HG03442 (cell line): ENCODE measurements at regions not wholly inside any gene's neighbourhood (a gene's known extent, or its start where the extent isn't known, plus 50 kb on each side); places are given as distances from the start of the nearest gene placed in this dataset.
A peak's percentile ranks its signal among the peaks of the same experiment; 100 is the strongest.
"Not testable (repeated sequence)": the region's sequence is repeated elsewhere in the genome, so short reads cannot be mapped to it uniquely, and the experiment has no call there.

ENCODE experiments used
- ATAC-seq: cut with Tn5 transposase; IDR thresholded peaks from one replicate; pipeline ENCODE4 v1.9.1; 2021; ENCODE audit warnings: mild to moderate bottlenecking, moderate library complexity; ENCODE audit not compliant: unreplicated experiment

DNA sequence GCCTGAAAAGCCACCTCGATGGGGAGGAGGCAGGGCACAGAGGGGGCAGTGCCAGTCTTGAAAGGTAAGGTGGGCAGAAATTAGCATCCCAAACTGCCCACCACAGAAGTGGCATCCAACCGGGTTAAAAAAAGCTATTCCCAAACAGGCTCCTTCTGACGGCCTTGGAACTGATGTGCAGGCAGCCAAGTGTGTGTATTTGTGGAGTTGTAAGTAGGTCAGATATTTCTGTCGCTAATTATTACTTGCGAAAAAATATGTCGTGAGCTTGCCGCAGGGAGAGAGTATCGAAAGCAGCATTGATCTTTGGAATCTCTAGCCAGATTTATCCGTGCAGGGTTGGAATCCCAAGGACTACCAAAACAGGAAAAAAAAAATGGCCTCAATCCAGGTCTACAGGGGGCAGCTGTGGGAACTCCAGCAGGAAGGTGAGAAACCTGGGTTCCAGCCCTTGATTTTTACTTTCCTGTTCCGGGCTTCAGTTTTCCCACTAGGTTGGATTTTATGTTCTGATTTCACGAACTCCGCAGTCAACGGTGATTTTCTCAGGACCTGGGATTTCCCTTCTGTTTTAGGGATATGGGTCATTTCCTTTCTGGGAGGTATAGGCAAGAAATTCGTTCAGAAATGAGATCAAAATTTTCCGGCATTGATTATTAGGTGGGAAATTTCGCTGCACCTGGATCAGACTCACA lies 200.8 kb downstream of the RGS3 start:
- no peak for ATAC-seq

DNA sequence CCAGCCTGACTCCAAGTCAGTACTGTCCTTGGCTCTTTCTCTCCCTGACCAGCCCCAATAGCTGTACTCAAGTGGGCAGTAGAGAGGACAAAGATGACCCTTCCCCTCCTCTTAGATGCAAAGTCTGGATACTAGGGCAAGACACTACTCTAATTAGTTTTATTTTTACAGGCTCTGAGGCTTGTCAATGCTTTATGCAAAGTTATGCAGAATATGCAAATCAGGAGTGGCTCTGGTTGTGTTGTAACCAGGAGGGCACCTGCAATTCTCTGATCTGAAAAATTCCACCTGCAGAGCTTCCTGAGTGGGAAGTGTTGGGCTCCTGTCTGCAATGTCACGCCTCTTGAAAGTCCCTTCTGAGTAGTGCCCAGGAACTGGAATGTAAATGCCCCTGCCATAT lies 201.5 kb downstream of the RGS3 start:
- no peak for ATAC-seq

DNA sequence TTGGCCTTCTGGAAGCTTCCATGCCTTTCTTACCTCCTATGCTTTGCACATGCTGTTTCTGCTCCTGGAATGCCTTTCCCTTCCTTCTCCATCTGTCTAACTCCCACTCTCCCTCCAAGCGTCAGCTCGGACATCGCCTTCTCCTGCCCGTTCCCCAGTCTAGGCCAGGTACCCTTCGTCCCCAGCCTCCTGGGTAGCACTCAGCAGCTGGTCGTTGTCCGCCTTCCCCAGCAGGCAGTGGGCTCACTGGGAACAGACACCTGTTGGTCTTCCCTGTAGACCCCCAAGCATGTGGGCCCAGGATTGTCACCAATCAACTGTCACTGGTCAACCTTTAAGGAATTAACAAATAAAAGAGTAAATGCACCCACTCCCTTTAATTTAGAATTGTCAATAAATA lies 202.2 kb downstream of the RGS3 start:
- no peak for ATAC-seq

DNA sequence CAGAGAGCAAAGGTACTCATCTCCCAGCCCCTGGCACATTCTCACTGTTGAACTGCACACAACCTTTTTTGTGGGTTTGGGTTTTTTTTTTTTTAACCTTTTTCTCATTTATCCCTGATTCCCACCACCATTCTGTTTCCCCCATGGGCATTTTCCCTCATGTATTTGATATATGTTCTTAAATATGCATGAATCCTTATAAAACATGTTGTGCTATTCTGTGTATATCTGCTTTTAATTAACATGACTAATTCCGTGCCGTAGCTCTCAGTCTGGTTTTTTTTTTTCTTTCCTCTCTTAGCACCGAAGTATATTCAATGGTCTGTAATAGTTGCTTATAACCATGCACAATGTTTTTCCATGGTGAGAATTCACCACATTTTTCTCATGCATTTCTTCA lies 204.5 kb downstream of the RGS3 start:
- no peak for ATAC-seq

DNA sequence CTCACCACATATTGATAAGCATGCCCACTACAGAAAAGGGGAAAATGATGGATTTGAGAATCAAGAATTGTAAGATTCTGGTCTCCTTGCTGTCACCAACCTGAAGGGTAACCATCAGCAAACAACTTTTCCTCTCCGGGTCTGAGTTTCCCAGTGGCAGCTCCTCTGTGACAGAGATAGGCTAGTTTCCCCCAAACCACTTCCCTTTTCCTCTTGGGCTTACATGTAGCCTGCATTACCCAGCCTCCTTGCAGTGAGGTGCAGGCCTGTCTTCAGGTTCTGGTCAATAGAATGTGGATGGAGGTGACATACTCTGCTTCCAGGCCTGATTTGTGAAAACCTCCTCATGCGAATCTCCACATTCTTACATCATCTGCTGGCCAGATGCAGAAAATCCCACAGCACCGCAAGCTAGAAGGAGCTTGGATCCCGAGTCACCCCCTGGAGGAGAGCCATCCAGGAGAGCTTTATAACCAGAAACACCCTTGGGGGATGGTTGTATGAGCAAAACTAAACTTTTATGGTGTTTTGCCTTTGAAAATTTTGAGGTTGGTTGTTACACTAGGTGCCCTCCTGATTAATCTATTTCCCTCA lies 206.1 kb downstream of the RGS3 start:
- ATAC-seq: no peak

DNA sequence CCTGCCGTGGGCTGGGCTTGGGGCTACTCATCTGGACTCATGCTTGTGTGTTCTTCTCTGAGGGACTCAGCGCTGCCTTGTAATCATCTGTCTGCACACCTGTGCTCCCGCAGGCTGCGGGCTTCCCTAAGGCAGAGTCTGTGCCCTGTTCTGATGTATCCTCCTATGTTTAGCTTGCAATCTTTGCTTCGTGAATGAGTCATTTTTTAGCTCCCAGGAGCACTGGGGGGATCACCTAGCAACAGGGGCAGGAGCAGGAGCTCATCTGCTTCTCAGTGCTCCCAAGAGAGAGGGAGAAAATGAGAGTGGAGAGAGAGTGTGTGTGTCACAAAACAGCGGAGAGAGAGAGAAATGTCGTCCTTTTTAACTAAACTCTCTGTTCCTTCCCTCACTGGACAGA lies 202.4 kb upstream of the ZNF618 start:
- no peak for ATAC-seq

DNA sequence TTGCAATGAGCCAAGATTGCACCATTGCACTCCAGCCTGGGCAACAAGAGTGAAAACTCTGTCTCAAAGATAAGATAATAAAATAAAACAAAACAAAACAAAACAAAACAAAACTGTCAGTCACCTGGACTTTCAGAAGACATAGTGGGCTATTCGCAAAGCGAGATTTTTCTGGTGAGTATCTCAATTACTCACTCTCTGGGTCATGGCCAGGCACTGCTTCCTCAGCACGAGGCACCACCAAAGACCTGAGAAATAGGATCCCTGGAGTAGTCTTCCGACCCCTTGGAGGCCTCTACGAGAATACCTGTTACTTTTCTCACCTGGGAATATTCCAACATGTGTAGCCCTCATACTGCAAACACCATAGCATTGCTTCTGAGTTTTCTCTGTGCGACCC lies 201.7 kb upstream of the ZNF618 start:
- no peak for ATAC-seq

DNA sequence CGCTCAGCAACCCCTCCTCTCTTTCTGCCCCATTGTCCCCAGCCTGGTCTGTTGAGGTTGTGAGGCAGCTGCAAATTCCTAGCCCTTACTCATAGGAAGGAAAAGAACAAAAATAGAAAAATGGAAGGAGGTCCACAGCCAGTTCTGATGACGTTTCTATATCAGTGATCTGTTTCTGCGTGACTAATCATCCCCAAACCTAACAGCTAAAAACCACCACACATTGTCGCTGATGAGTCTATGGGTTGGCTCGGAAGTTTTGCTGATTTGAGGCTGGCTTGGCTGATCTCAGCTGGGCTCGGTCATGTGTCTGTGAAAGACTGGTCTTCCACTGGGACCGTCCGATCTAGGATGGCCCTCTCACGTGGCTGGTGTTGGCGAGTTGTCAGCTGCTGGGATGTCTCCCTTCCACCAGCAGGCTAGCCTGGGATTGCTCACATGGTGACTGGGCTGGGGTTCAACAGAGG lies 200.6 kb upstream of the ZNF618 start:
- no peak for ATAC-seq

DNA sequence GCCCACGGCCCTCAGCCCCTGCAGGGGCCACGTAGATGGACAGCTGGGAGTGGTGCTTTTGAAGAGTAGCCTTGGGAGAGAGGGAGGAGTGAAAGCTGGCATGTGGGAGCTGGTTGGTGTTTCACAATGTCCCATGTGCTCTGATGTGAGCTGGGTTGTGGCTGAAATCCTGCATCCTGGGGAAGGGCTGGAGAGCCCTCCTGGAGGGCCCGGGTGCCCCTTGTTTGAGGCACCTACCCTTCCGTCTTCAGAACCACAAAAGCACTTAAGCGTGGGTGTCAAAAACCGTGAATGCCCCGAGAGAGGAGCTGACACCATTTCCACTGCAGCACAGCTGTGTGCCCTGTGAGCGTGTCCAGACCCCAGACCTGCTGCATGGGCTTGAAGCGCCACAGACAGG lies 199.1 kb upstream of the ZNF618 start:
- ATAC-seq: no peak

DNA sequence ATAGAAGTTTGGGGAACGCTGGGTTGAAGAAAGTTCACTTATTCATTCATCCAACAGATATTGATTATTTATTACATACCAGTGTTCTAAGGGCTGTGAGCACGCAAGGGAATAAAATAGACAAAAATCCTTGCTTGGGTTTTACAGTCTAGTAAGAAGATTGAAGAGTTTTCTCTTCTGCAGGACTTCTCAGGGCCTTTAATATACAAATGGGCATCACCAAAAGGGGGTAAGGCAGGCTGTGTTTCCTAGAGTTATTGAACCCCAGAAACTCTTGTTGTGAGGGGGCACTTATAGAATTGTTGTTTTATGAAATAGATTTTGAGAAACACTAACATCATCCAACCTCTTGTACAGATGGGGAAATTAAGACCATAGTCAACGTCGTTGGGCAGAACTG lies 198.5 kb upstream of the ZNF618 start:
- ATAC-seq: no peak

DNA sequence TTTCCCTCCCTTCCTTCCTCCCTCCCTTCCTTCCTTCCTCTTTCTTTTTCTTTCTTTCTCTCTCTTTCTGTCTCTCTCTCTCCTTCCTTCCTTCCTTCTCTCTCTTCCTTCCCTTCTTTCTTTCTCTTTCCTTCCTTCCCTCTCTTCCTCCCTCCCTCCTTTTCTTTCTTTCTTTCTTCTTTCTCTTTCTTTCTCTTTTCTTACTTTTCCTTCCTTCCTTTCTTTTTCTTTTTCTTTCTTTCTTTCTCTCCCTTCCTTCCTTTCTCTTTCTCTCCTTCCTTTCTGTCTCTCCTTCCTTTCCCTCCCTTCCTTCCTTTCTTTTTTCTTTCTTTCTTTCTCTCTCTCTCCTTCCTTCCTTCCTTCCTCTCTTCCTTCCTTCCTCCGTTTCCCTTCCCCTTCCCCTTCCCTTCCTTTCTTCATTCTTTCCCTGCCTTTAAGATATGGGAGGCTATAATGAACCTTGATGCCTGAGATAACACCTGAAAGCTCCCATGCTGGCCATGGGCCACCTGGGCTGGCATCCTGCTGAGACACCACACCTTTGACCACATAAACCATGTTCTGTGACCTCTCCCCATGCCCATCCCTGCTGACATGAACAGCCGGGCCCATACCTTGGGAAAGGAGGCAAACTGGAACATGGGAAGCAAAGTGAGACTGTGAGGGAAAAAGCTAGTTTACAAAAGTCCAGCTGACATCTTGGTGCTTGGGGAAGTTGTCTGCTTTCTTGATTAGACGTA lies 197.8 kb upstream of the ZNF618 start:
- no peak for ATAC-seq

DNA sequence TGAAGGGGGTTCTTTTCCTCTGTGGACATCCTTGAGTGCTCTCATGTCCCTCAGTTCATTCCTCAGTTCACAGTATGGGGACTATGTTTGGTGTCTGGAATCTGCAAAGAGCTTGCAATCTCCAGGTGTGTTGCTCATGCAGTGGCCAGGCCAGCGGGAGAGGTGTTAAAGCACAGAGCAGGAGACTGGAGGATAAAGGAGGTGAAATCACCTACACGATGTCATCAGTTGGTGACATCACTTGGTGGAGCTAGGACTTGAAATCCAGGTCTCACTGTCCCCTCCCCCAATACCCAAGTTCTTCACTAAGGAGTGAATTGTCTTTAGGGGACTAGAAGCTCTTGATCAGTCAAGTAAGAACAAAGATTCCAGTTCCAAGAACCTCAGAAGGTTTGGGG lies 197.3 kb upstream of the ZNF618 start:
- ATAC-seq: no peak

DNA sequence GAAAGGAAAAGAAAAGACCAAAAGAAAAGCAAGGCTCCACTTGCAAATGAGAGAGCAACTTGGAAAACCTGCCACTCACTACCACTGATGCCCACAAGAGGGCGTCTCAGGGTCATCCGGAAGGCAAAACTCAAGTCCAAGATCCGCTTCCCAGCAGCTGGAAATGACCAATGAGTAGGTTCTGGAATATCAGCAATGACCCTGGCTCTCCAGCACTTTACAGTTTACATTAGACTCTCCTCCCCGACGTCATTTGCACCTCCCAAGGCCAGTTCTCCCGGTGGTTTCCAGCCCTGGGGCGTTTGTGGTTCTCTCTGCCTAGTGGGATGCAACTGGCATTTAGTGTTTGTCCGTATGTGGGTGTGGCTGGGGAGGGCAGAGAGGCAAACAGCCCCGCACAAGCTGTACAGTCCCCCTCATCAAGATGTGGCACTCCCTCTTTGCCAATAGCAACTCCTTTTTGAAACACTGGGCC lies 193.8 kb upstream of the ZNF618 start:
- ATAC-seq: no peak

DNA sequence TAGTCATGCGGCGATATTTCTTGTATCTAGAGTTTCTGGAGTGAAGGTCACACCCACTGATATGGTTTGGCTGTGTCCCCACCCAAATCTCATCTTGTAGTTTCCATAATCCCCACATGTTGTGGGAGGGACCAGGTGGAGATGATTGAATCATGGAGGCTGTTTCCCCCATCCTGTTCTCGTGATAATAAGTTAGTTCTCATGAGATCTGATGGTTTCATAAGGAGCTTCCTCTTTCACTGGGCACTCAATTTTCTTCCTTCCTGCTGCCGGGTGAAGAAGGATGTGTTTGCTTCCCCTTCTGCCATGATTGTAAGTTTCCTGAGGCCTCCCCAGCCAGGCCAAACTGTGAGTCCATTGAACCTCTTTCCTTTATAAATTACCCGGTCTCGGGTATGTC lies 190.5 kb upstream of the ZNF618 start:
- not testable (repeated sequence) for ATAC-seq

DNA sequence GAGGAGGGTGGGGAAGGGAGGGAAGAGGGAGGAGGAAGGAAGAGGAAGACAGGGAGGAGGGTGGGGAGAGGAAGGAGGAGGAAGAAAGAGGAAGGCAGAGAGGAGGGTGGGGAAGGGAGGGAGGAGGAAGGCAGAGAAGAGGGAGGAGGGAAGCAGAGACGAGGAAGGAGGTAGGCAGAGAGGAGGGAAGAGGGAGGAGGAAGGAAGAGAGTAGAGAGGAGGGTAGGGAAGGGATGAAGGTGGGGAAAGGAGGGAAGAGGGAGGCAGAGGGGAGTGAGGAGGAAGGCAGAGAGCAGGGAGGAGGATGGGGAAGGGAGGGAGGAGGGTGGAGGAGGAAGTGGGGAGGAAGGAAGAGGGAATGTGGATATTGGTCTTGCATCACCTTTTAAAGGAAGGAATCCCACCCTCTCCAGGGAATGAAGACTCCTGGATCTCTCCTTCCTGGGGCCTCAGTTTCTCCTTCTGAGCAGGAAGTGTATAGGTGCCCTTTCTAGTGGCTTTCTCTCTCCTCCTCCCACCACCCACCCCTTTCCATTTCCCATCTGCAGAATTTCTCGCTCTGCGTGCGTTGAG lies 188.9 kb upstream of the ZNF618 start:
- no peak for ATAC-seq

DNA sequence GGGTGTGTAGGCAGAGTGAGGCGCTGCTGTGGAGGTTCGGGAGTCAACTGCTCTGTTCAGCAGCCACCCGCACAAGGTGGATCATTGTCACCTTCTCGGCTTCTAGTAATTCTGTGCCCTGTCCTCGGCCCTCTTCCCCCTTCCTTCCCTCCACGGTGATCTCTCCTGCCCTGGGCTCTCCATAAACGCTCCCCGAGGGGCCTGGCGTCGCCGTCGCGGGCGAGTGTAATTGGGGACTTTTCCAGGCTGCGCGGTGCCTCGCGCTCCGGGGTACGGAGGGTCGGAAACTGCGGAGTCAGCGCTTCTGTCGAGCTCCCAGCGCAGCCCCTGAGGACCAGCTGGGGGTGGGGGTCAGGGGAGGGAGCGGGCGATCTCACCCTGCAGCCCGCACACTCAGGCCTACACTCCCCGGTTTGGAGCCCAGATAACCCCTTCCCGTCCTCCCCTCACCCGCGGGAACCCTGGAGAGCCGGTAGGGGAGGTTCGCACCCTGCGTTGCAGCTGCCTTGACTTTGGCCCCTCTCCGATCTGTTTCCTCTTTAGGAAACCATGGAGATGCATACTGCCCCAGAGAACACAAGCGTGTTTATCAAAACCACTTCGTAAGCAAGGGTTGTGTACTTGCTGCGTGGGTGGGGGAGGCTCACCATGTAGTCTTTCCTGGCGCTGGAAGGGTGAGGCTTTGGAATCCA lies 188.3 kb upstream of the ZNF618 start:
- ATAC-seq: no peak

DNA sequence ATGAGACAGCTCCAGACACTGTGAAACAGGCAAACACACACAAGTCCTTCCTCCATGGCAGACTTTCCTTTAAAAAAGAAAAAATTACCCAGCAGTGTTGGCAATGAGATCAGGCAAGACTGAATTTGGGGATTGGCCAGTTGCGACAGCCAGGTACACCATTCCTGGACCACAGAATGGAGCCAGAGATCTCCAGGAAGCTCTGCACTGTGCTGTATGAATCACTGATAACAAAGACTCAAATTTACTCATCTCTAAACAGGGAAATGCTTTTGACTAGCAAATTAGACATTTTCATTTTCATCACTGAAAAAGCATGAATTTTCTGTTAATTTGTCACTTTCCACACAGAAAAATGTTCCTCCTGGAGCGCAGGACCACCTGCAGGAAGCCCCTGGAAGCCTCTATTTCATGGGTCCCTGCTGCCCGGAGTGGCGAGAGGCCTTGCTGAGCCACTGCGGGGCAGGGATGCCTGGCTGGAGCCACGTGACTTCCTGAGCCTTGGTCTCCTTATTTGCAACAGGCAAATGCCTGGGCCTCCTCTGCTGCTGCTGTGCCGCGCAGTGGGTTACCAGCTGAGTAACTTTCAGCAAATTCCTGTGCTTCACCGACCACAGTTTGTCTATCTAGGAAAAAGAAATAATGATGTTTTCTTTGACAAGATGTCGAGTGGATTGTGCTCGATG lies 185.9 kb upstream of the ZNF618 start:
- ATAC-seq: peak; percentile 59

DNA sequence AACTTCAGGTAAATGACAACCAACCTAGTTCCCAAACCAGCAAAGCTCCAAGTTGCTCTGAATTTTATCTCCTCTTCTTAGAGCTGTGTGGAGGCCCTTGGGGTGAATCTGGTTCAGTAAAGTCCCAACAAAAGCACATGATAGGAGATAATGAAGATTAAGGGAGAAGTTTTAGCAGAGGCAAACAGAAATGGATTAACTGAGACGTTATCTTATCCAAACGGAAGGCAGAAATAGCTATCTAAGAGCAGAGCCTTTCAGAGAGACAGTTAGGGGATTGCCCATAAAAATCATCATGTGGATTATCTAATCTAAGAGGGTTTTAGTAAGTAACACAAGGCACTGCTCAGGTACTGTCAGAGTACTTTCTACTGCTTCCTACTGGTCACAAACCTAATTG lies 183.9 kb upstream of the ZNF618 start:
- ATAC-seq: no peak

DNA sequence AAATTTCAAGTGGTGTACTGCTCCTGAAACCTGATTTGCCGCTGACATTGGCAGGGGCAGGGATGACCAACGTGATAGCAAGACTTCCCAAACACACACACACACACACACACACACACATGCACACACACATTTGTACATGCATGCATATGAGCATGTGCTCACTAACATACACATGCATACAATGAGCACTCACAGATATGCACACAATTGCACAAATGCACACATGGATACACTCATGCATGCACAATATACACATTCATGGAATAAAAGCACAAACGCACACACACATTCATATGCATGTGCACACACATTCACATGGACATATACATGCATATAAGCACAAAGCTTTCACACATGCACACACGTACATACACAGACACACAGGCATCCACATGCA lies 181.2 kb upstream of the ZNF618 start:
- no peak for ATAC-seq

DNA sequence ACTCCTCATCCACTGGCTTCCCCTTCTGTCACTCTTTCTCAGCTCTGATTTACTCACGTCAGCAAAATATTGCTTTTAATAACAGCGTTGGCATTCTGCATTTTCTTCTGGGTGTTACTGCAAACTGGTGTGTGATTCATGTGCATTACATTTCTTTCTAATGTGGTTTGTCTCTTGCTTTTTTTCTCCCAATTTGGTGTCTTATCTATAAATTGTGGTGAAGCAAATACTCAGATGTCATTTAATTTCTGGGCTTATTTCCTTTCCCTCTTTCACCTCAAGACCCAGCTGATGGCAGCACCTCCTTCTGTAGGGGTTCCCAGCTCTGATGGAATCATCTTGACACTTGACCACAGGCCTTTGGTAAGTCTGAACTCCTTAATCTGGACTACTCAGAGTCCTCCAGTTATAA lies 180.7 kb upstream of the ZNF618 start:
- no peak for ATAC-seq

DNA sequence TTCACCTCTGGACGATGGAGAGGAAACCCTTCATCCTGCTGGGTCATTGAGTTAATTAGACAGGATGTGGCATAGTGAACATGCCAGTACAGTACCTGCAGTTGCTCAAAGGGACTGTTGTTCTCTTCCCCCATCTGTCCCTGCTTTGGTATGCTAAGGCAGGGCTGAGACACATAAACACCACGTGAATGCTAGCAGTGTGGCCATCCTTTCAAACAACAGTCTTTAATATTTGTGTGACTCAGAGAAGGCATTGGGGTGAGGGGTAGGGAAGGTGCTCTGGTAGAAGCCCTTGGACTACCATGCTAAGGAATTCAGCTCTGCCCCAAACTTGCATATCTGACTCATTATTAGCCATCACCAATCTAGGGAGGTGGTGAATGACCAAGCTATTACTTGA lies 180.2 kb upstream of the ZNF618 start:
- no peak for ATAC-seq
